GM18520 (cell line): ENCODE measurements at regions not wholly inside any gene's neighbourhood (a gene's known extent, or its start where the extent isn't known, plus 50 kb on each side); places are given as distances from the start of the nearest gene placed in this dataset.
"Not testable (repeated sequence)": the region's sequence is repeated elsewhere in the genome, so short reads cannot be mapped to it uniquely, and the experiment has no call there.

Experiments
- ATAC-seq: cut with Tn5 transposase; IDR thresholded peaks from one replicate; pipeline ENCODE4 v1.9.1; 2021; ENCODE audit not compliant: unreplicated experiment

GRCh38 chr5:158272409-158272808 is 413.5 kb upstream of the CLINT1 start:
- ATAC-seq: no peak

- ATAC-seq: no peak
Measured at GRCh38 chr5:158270996-158271554, 412.1 kb upstream of the CLINT1 start.

- no peak for ATAC-seq
Measured at GRCh38 chr5:158268286-158268685, 409.3 kb upstream of the CLINT1 start.

GRCh38 chr5:158267228-158267627 is 408.3 kb upstream of the CLINT1 start:
- no peak for ATAC-seq

GRCh38 chr5:158265931-158266700 is 407.2 kb upstream of the CLINT1 start:
- ATAC-seq: no peak

GRCh38 chr5:158265346-158265745 is 406.4 kb upstream of the CLINT1 start:
- no peak for ATAC-seq

GRCh38 chr5:158264264-158264663 is 405.3 kb upstream of the CLINT1 start:
- no peak for ATAC-seq

GRCh38 chr5:158261674-158262367 is 402.9 kb upstream of the CLINT1 start:
- ATAC-seq: no peak

- ATAC-seq: no peak
Measured at GRCh38 chr5:158256096-158256495, 397.2 kb upstream of the CLINT1 start.

GRCh38 chr5:158255609-158256008 is 396.7 kb upstream of the CLINT1 start:
- ATAC-seq: no peak

GRCh38 chr5:158246661-158247060 is 387.7 kb upstream of the CLINT1 start:
- no peak for ATAC-seq

- ATAC-seq: no peak
Measured at GRCh38 chr5:158245513-158245912, 386.6 kb upstream of the CLINT1 start.

GRCh38 chr5:158244882-158245281 is 385.9 kb upstream of the CLINT1 start:
- ATAC-seq: no peak

GRCh38 chr5:158236511-158237335 is 377.8 kb upstream of the CLINT1 start:
- no peak for ATAC-seq

GRCh38 chr5:158235159-158235547 is 376.2 kb upstream of the CLINT1 start:
- no peak for ATAC-seq

GRCh38 chr5:158234323-158235158 is 375.6 kb upstream of the CLINT1 start:
- ATAC-seq: no peak

GRCh38 chr5:158233735-158234322 is 374.9 kb upstream of the CLINT1 start:
- no peak for ATAC-seq

- ATAC-seq: not testable (repeated sequence)
Measured at GRCh38 chr5:158227314-158227713, 368.4 kb upstream of the CLINT1 start.

GRCh38 chr5:158226496-158226895 is 367.6 kb upstream of the CLINT1 start:
- no peak for ATAC-seq

- no peak for ATAC-seq
Measured at GRCh38 chr5:158224253-158224652, 365.3 kb upstream of the CLINT1 start.
